SK-N-SH (cell line): ENCODE measurements at regions not wholly inside any gene's neighbourhood (a gene's known extent, or its start where the extent isn't known, plus 50 kb on each side); places are given as distances from the start of the nearest gene placed in this dataset.

Experiments used
- CTCF ChIA-PET: fragments of 300-600, 350-600 bp; formaldehyde crosslinking; extraction: SDS; loops from one replicate; lab custom pipeline; 2021; lab: Yijun Ruan, JAX
- POLR2A ChIA-PET: fragments of 350-600 bp; sonication (Branson Sonifier 250); formaldehyde crosslinking; extraction: SDS; loops from one replicate; lab custom pipeline; 2020; ENCODE audit warnings: antibody characterized with exemption, inconsistent platforms; lab: Yijun Ruan, JAX
- DNase-seq: peaks from one replicate; pipeline ENCODE4 v3.0.0; 2012
- H2AFZ ChIP-seq: fragments of 200-600 bp; sonication (generic); 2 replicates; pipeline ENCODE4 v1.8.1; 2016; ENCODE audit warnings: antibody characterized with exemption, mild to moderate bottlenecking, low read depth
- H3F3A ChIP-seq: fragments of 200-600 bp; sonication (generic); replicated peaks from 2 replicates; pipeline ENCODE3; 2016; ENCODE audit warnings: antibody characterized with exemption, mild to moderate bottlenecking; ENCODE audit not compliant: insufficient read depth
- H3K27ac ChIP-seq, 2 experiments: fragments of 200-500 bp in 1 of 2; fragments of 200-600 bp in 1 of 2; sonication (Bioruptor generic) in 1 of 2; sonication (generic), shearing (Covaris generic) in 1 of 2; 2 replicates each; pipeline versions ENCODE4 v1.5.1 to v1.6.1; 2014 to 2016; ENCODE audit warnings: low read depth in 2 of 2, inconsistent platforms in 1 of 2, low read length in 1 of 2, mild to moderate bottlenecking in 1 of 2, mixed read lengths in 1 of 2
- H3K27me3 ChIP-seq: fragments of 200-600 bp; sonication (generic), shearing (Covaris generic); 2 replicates; pipeline ENCODE4 v1.6.1; 2016; ENCODE audit warnings: mixed run types; ENCODE audit not compliant: insufficient read depth
- H3K36me3 ChIP-seq, 2 experiments: fragments of 200-500 bp in 1 of 2; fragments of 200-600 bp in 1 of 2; sonication (Bioruptor generic) in 1 of 2; sonication (generic) in 1 of 2; replicated peaks in 1 of 2; 2 replicates each; pipeline versions ENCODE3 to v1.5.1; 2014 to 2016; ENCODE audit warnings: low read length in 1 of 2, mild to moderate bottlenecking in 1 of 2; ENCODE audit not compliant: insufficient read depth in 2 of 2, control insufficient read depth in 1 of 2
- H3K4me1 ChIP-seq, 2 experiments: fragments of 200-500 bp in 1 of 2; fragments of 200-600 bp in 1 of 2; sonication (Bioruptor generic) in 1 of 2; sonication (generic), shearing (Covaris generic) in 1 of 2; 2 replicates each; pipeline versions ENCODE4 v1.5.1 to v1.6.1; 2014 to 2016; ENCODE audit warnings: low read depth in 1 of 2, low read length in 1 of 2, mixed run types in 1 of 2; ENCODE audit not compliant: insufficient read depth in 2 of 2, control insufficient read depth in 1 of 2
- H3K4me2 ChIP-seq: fragments of 200-600 bp; sonication (generic), shearing (Covaris generic); 2 replicates; pipeline ENCODE4 v1.6.1; 2017; ENCODE audit warnings: mixed run types
- H3K4me3 ChIP-seq, 2 experiments: fragments of 200-500 bp in 1 of 2; fragments of 200-600 bp in 1 of 2; sonication (Bioruptor generic) in 1 of 2; sonication (generic), shearing (Covaris generic) in 1 of 2; 2 replicates each; pipeline versions ENCODE4 v1.5.1 to v1.8.1; 2014 to 2016; ENCODE audit warnings: low read depth in 2 of 2, inconsistent platforms in 1 of 2, low read length in 1 of 2, mild to moderate bottlenecking in 1 of 2, mixed read lengths in 1 of 2, moderate library complexity in 1 of 2
- H3K79me2 ChIP-seq: fragments of 200-600 bp; sonication (generic); 2 replicates; pipeline ENCODE4 v1.8.1; 2017; ENCODE audit warnings: mild to moderate bottlenecking; ENCODE audit not compliant: insufficient read depth
- H3K9ac ChIP-seq: fragments of 200-600 bp; sonication (generic); 2 replicates; pipeline ENCODE4 v1.6.1; 2017; ENCODE audit warnings: mixed run types
- H3K9me2 ChIP-seq: fragments of 200-600 bp; sonication (generic); 2 replicates; pipeline ENCODE4 v1.6.1; 2017; ENCODE audit warnings: mixed run types
- H3K9me3 ChIP-seq: fragments of 200-600 bp; sonication (generic); 2 replicates; pipeline ENCODE4 v1.6.1; 2017; ENCODE audit warnings: mixed run types, mild to moderate bottlenecking, moderate library complexity
- H4K20me1 ChIP-seq: fragments of 200-600 bp; sonication (generic); 2 replicates; pipeline ENCODE4 v1.6.1; 2017; ENCODE audit warnings: mild to moderate bottlenecking, mixed run types; ENCODE audit not compliant: insufficient read depth
- CHD2 ChIP-seq: fragments of 150-350 bp; IDR thresholded peaks from 2 replicates; pipeline ENCODE4 v1.6.1; 2018; ENCODE audit warnings: low read length; ENCODE audit not compliant: partially characterized antibody
- ELF1 ChIP-seq: IDR thresholded peaks from 2 replicates; pipeline ENCODE4 v1.4.0; 2012
- EP300 ChIP-seq, 2 experiments: IDR thresholded peaks; 2 replicates each; pipeline versions ENCODE4 v1.4.0 to v1.6.1; 2012; ENCODE audit warnings: borderline replicate concordance in 1 of 2, low read depth in 1 of 2, low read length in 1 of 2
- EZH2phosphoT487 ChIP-seq: fragments of 200-600 bp; sonication (generic); IDR thresholded peaks from 2 replicates; pipeline ENCODE4 v1.6.1; 2017; ENCODE audit warnings: low read depth, mixed run types, mild to moderate bottlenecking, antibody characterized with exemption, moderate library complexity, borderline replicate concordance
- FOXJ3 ChIP-seq: sonication (generic); formaldehyde crosslinking; IDR thresholded peaks from 2 replicates; pipeline ENCODE4 v1.5.1; 2020; ENCODE audit warnings: mild to moderate bottlenecking, missing genetic modification reagents
- GABPA ChIP-seq: IDR thresholded peaks from 2 replicates; pipeline ENCODE4 v1.4.0; 2012; ENCODE audit warnings: low read depth, mild to moderate bottlenecking
- JUND ChIP-seq: IDR thresholded peaks from 2 replicates; pipeline ENCODE4 v1.4.0; 2012
- MAX ChIP-seq: IDR thresholded peaks from 2 replicates; pipeline ENCODE4 v1.4.0; 2012; ENCODE audit warnings: low read depth
- MEF2A ChIP-seq: IDR thresholded peaks from 2 replicates; pipeline ENCODE4 v1.4.0; 2012; ENCODE audit warnings: low read depth, borderline replicate concordance
- RCOR1 ChIP-seq: fragments of 150-350 bp; IDR thresholded peaks from 2 replicates; pipeline ENCODE4 v1.6.1; 2017; ENCODE audit warnings: antibody characterized with exemption, low read length
- RFX5 ChIP-seq: IDR thresholded peaks from 2 replicates; pipeline ENCODE4 v1.6.1; 2012; ENCODE audit warnings: mild to moderate bottlenecking, improper control_type of control experiment, low read length
- SMC3 ChIP-seq: IDR thresholded peaks from 2 replicates; pipeline ENCODE4 v1.6.1; 2012; ENCODE audit warnings: low read depth, low read length, improper control_type of control experiment
- TCF12 ChIP-seq: IDR thresholded peaks from 2 replicates; pipeline ENCODE4 v1.4.0; 2012
- TEAD4 ChIP-seq: IDR thresholded peaks from 2 replicates; pipeline ENCODE4 v1.4.0; 2012; ENCODE audit warnings: mild to moderate bottlenecking, borderline replicate concordance; ENCODE audit not compliant: insufficient read depth
- YY1 ChIP-seq: IDR thresholded peaks from 2 replicates; pipeline ENCODE4 v1.4.0; 2012; ENCODE audit warnings: low read depth, mild to moderate bottlenecking
- ZBTB33 ChIP-seq: IDR thresholded peaks from 2 replicates; pipeline ENCODE4 v1.4.0; 2012; ENCODE audit warnings: low read depth, borderline replicate concordance
- WGBS: methylation state at CpG from one replicate; pipeline ENCODE4 v1.1.6; 2017; ENCODE audit warnings: low lambda C conversion rate; 5-methylcytosine and 5-hydroxymethylcytosine counted together

- no peak overlapping the region for H3K27ac ChIP-seq
- DNase-seq = no peak
- H3K4me1 ChIP-seq = no peaks in the 10 kb centered on the region
- H3K4me2 ChIP-seq = no peak overlapping the region
- ChIA-PET CTCF (no interaction called here), POLR2A (no interaction called here)
- no peak for TF ChIP-seq CHD2
- no peak for TF ChIP-seq YY1
- no peak for TF ChIP-seq ELF1
- no peak for TF ChIP-seq RCOR1
- TF ChIP-seq EP300 (IDR thresholded peaks at IDR 0.05; ENCODE audit: borderline replicate concordance in 1 of 2, low read depth in 1 of 2, low read length in 1 of 2) = no peak
- no peak for TF ChIP-seq JUND
- TF ChIP-seq MEF2A = no peak
- TF ChIP-seq TEAD4 = no peak
- no peak for TF ChIP-seq MAX
- no peak for TF ChIP-seq RFX5
- TF ChIP-seq TCF12 = no peak
- TF ChIP-seq SMC3 = no peak
- no peak for TF ChIP-seq ZBTB33
- no peak for TF ChIP-seq FOXJ3 (CRISPR knock-in tag)
- TF ChIP-seq EZH2phosphoT487 = no peak
- no peak overlapping the region for H3K9ac ChIP-seq
- H2AFZ ChIP-seq = no peak overlapping the region
- no peaks in the 10 kb centered on the region for H3F3A ChIP-seq
- no peaks in the 10 kb centered on the region for H3K9me3 ChIP-seq
- H4K20me1 ChIP-seq = no peaks in the 10 kb centered on the region
- no peaks in the 10 kb centered on the region for H3K36me3 ChIP-seq
- 5% methylated on average over 3 of the region's 3 CpGs for WGBS
- no peak overlapping the region for H3K4me3 ChIP-seq
- H3K27me3 ChIP-seq = no peaks in the 10 kb centered on the region
- H3K79me2 ChIP-seq = no peaks in the 10 kb centered on the region
- H3K9me2 ChIP-seq = no peaks in the 10 kb centered on the region
Observed at GRCh38 chr11:101362643-101363042, 221.2 kb downstream of the TRPC6 start.

GRCh38 chr11:101357771-101358170 lies 226.0 kb downstream of the TRPC6 start:
- ChIA-PET CTCF (no interaction called here), POLR2A (no interaction called here)
- no peaks in the 10 kb centered on the region for H3K9me2 ChIP-seq
- H3K4me1 ChIP-seq = no peaks in the 10 kb centered on the region
- no peaks in the 10 kb centered on the region for H4K20me1 ChIP-seq
- H3K27ac ChIP-seq = no peak overlapping the region
- no peaks in the 10 kb centered on the region for H3K36me3 ChIP-seq
- H3K27me3 ChIP-seq = no peaks in the 10 kb centered on the region
- H3K4me3 ChIP-seq = no peak overlapping the region
- no peak overlapping the region for H3K9ac ChIP-seq
- no peaks in the 10 kb centered on the region for H3K9me3 ChIP-seq
- no peaks in the 10 kb centered on the region for H3F3A ChIP-seq
- TF ChIP-seq GABPA = no peak
- TF ChIP-seq MAX = no peak
- TF ChIP-seq, all 33 proteins: peak for 0
- Histone ChIP-seq H3K79me2 (no peaks in the 10 kb centered on the region), H3K4me2 (no peak overlapping the region), H2AFZ (no peak overlapping the region)
- DNase-seq = no peak
- WGBS = 0% methylated on average over 1 of the region's 1 CpG
